Suprapubic skin (tissue), 4 donors: ENCODE measurements at regions not wholly inside any gene's neighbourhood (a gene's known extent, or its start where the extent isn't known, plus 50 kb on each side); places are given as distances from the start of the nearest gene placed in this dataset.

Experiments
- DNase-seq, 2 donors: peaks; one replicate each; pipeline ENCODE4 v3.0.0-alpha.2; 2019; ENCODE audit warnings: low spot score in 2 of 2
- H3K27ac ChIP-seq: fragments of 200-600 bp; sonication (generic); one replicate; pipeline ENCODE4 v1.5.1; 2019
- H3K27me3 ChIP-seq: fragments of 200-600 bp; sonication (generic); one replicate; pipeline ENCODE4 v1.5.1; 2019
- H3K36me3 ChIP-seq: fragments of 200-600 bp; sonication (generic); one replicate; pipeline ENCODE4 v1.5.1; 2019
- H3K4me1 ChIP-seq: fragments of 200-600 bp; sonication (generic); one replicate; pipeline ENCODE4 v1.5.1; 2019
- H3K4me3 ChIP-seq: fragments of 200-600 bp; sonication (generic); one replicate; pipeline ENCODE4 v1.5.1; 2019; ENCODE audit warnings: mild to moderate bottlenecking
- H3K9me3 ChIP-seq: fragments of 200-600 bp; sonication (generic); one replicate; pipeline ENCODE4 v1.5.1; 2019
- EP300 ChIP-seq: sonication (generic); formaldehyde crosslinking; IDR thresholded peaks from one replicate; pipeline ENCODE4 v1.6.1; 2017; ENCODE audit warnings: antibody characterized with exemption
- POLR2A ChIP-seq, 2 donors: fragments of 450-650 bp; IDR thresholded peaks; one replicate each; pipeline ENCODE4 v1.6.1; 2017; ENCODE audit warnings: antibody characterized with exemption in 2 of 2, mild to moderate bottlenecking in 2 of 2, moderate library complexity in 2 of 2
- POLR2AphosphoS5 ChIP-seq, 3 donors: sonication (generic); formaldehyde crosslinking; IDR thresholded peaks; one replicate each; pipeline ENCODE4 v1.6.1; 2017; ENCODE audit warnings: antibody characterized with exemption in 3 of 3
- WGBS: methylation state at CpG from one replicate; pipeline ENCODE4 v1.1.5; 2018; 5-methylcytosine and 5-hydroxymethylcytosine counted together
- TF ChIP-seq, protein P1 (sequence below), 2 donors: fragments of 200-600 bp in 1 of 2; fragments of 450-650 bp in 1 of 2; sonication (generic) in 1 of 2; IDR thresholded peaks; one replicate each; pipeline ENCODE4 v1.5.1; 2016 to 2019; ENCODE audit warnings: antibody characterized with exemption in 2 of 2, mild to moderate bottlenecking in 1 of 2, moderate library complexity in 1 of 2

DNA sequence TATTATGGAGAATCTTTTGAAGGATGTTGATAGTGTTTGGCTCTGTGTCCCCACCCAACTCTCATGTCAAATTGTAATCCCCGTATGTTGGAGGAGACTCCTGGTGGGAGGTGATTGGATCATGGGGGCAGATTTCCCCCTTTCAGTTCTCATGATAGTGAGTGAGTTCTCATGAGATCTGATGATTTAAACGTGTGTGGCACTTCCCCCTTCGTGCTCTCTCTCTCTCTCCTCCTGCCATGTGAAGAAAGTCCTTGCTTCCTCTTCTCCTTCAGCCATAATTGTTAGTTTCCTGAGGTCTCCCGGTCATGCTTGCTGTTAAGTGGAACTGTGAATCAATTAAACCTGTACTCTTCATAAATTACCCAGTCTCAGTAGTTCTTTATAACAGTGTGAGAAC is 166.1 kb upstream of the NUDT6 start:
- WGBS: 78% methylated on average over 4 of the region's 4 CpGs
- H3K27ac ChIP-seq: no peak overlapping the region

DNA sequence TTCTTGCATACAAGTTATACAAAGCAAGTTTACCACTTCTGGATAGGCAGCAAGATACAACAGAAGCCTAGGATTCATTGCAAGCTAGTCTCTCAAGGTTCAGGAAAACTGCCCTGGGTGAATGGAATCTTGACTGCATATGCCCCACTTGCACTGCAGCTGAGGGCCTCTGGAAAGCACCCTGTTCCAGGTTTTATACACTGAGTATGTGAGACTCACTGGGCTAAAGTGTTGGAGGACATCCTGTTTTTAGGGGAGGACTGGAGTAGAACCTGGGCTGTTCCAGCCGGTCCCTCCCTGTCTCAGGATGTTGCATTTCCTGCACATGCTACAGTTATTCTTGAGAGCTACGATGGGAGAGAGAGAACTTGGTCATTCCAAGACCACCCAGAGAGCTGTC is 168.5 kb upstream of the NUDT6 start:
- Histone ChIP-seq H3K4me1 (no peaks in the 10 kb centered on the region), H3K4me3 (no peak overlapping the region), H3K27ac (no peak overlapping the region), H3K36me3 (peaks cover 10% of the 10 kb centered on the region), H3K27me3 (no peaks in the 10 kb centered on the region), H3K9me3 (peaks cover 4% of the 10 kb centered on the region)
- TF ChIP-seq POLR2AphosphoS5 (IDR thresholded peaks at IDR 0.05) (no peak), EP300 (no peak), POLR2A (IDR thresholded peaks at IDR 0.05) (no peak)
- TF ChIP-seq, protein P1, sequence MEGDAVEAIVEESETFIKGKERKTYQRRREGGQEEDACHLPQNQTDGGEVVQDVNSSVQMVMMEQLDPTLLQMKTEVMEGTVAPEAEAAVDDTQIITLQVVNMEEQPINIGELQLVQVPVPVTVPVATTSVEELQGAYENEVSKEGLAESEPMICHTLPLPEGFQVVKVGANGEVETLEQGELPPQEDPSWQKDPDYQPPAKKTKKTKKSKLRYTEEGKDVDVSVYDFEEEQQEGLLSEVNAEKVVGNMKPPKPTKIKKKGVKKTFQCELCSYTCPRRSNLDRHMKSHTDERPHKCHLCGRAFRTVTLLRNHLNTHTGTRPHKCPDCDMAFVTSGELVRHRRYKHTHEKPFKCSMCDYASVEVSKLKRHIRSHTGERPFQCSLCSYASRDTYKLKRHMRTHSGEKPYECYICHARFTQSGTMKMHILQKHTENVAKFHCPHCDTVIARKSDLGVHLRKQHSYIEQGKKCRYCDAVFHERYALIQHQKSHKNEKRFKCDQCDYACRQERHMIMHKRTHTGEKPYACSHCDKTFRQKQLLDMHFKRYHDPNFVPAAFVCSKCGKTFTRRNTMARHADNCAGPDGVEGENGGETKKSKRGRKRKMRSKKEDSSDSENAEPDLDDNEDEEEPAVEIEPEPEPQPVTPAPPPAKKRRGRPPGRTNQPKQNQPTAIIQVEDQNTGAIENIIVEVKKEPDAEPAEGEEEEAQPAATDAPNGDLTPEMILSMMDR (IDR thresholded peaks at IDR 0.05): no peak
- no peak for DNase-seq
- 83% methylated on average over 2 of the region's 2 CpGs for WGBS

More for the DNA sequence above, 166.1 kb upstream of the NUDT6 start:
- no peak overlapping the region for H3K4me3 ChIP-seq
- TF ChIP-seq POLR2AphosphoS5 (IDR thresholded peaks at IDR 0.05) (no peak), POLR2A (IDR thresholded peaks at IDR 0.05) (no peak), EP300 (no peak)
- TF ChIP-seq, protein P1 (IDR thresholded peaks at IDR 0.05): no peak
- H3K36me3 ChIP-seq: peaks cover 10% of the 10 kb centered on the region
- peaks cover 4% of the 10 kb centered on the region for H3K9me3 ChIP-seq
- no peaks in the 10 kb centered on the region for H3K4me1 ChIP-seq
- H3K27me3 ChIP-seq: no peaks in the 10 kb centered on the region
- DNase-seq: no peak

DNA sequence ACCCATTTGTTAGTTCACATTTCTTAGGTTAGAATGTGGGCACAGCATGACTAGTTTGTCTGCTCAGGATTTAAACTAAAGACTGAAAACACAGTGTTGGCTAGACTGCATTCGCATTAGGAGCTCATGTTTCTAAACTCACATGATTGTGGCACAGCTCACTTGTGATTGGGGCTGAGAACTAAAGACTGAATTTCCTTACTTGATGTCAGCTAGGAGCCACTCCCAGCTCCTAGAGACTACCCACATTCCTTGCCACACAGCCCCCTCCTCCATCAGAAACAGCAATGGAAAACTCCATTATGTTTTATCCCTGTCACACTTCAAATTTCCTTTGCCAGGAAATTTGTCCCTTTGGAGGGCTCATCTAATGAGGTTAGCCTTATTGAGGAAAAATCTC is 170.2 kb upstream of the NUDT6 start:
- 100% methylated on average over 1 of the region's 1 CpG for WGBS
- Histone ChIP-seq H3K36me3 (peaks cover 10% of the 10 kb centered on the region), H3K27me3 (no peaks in the 10 kb centered on the region), H3K4me3 (no peak overlapping the region), H3K27ac (no peak overlapping the region), H3K9me3 (peaks cover 4% of the 10 kb centered on the region), H3K4me1 (no peaks in the 10 kb centered on the region)
- no peak for DNase-seq
- TF ChIP-seq POLR2AphosphoS5 (IDR thresholded peaks at IDR 0.05) (no peak), EP300 (no peak), POLR2A (IDR thresholded peaks at IDR 0.05) (no peak)
- TF ChIP-seq, protein P1 (IDR thresholded peaks at IDR 0.05): no peak

DNA sequence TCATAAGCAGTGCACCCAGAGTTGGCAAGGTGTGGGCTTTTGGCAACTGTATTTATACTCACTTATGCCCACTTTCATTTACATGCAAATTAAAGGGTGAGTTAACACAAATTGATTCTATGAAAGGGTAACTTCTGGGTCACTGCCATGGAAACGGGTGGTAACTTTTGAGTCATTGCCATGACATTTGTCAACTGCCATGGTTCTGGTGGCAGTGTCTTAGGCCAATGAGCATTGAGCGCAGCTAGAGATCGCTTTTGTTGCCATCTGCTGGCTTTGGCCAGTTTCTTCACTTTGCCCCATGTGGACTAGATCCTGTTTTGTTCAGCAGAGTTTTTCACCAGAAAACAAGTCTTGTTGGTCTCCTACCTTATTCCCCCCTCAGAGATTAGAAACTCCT is 170.8 kb upstream of the NUDT6 start:
- Histone ChIP-seq H3K4me3 (no peak overlapping the region), H3K9me3 (peaks cover 4% of the 10 kb centered on the region), H3K27ac (no peak overlapping the region), H3K27me3 (no peaks in the 10 kb centered on the region), H3K36me3 (peaks cover 10% of the 10 kb centered on the region), H3K4me1 (no peaks in the 10 kb centered on the region)
- TF ChIP-seq, protein P1 (IDR thresholded peaks at IDR 0.05): no peak
- TF ChIP-seq EP300: no peak
- DNase-seq: no peak
- 88% methylated on average over 3 of the region's 3 CpGs for WGBS

DNA sequence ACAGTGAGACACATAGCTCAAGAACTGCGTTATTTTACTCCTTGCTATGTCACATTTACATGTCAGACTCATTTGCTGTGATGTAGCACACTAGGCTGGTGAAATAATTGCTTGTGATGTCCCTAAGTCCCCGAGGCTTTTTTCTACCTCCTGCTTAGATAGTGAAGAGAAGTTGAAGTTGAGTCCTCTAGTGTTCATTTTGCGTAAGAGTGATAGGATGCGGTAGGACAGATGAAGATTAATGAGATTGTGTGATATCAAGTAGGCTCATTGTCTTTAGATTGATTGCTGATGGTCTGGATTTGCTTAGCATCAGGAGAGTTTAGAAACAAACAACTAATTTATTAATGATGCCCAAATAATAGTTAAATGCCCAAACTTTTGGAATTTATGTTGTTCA is 173.6 kb upstream of the NUDT6 start:
- no peak for DNase-seq
- Histone ChIP-seq H3K9me3 (peaks cover under 1% of the 10 kb centered on the region), H3K27me3 (no peaks in the 10 kb centered on the region), H3K36me3 (peaks cover 4% of the 10 kb centered on the region), H3K4me1 (no peaks in the 10 kb centered on the region), H3K4me3 (no peak overlapping the region), H3K27ac (no peak overlapping the region)
- TF ChIP-seq, protein P1 (IDR thresholded peaks at IDR 0.05): no peak
- TF ChIP-seq POLR2AphosphoS5 (IDR thresholded peaks at IDR 0.05) (no peak), EP300 (no peak), POLR2A (IDR thresholded peaks at IDR 0.05) (no peak)
- WGBS: 90% methylated on average over 4 of the region's 4 CpGs
